ENCODE measurements at regions not wholly inside any gene's neighbourhood (a gene's known extent, or its start where the extent isn't known, plus 50 kb on each side); places are given as distances from the start of the nearest gene placed in this dataset.
"Not testable (repeated sequence)": the region's sequence is repeated elsewhere in the genome, so short reads cannot be mapped to it uniquely, and the experiment has no call there.

- in situ Hi-C loops (cut with HindIII; ENCODE audit: low pct_unique_long_range_greater_than_20kb, low sequenced_read_pairs), result no loop called here
- no peak for DNase-seq (ENCODE audit: low read depth)
Measured at GRCh38 chr15:98330258-98330657, 318.1 kb upstream of the IGF1R start.

GRCh38 chr15:98330692-98331435 is 317.5 kb upstream of the IGF1R start:
- DNase-seq (ENCODE audit: low read depth), result no peak
- in situ Hi-C loops (cut with HindIII; ENCODE audit: low pct_unique_long_range_greater_than_20kb, low sequenced_read_pairs), result no loop called here

DNA sequence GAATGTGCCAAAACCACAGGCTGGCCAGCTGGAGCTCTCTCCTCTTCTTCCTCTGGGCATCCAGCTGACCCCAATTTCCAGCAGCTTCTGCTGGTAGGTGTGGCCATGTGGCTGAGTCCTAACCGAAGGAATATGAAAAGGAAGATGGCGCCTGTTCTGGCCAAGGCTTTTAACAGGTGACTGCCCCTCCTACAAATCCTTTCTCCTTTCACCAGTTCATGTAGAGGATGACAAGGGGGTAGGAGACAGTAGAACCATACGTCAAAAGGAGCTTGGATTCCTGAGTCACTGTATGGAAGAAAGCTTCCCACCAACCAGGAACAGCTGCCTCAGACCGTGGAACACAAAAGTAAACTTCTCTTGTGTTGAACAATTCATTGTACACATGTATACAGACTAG is 316.7 kb upstream of the IGF1R start:
- DNase-seq (ENCODE audit: low read depth), result no peak
- in situ Hi-C loops (cut with HindIII; ENCODE audit: low pct_unique_long_range_greater_than_20kb, low sequenced_read_pairs), result no loop called here

DNA sequence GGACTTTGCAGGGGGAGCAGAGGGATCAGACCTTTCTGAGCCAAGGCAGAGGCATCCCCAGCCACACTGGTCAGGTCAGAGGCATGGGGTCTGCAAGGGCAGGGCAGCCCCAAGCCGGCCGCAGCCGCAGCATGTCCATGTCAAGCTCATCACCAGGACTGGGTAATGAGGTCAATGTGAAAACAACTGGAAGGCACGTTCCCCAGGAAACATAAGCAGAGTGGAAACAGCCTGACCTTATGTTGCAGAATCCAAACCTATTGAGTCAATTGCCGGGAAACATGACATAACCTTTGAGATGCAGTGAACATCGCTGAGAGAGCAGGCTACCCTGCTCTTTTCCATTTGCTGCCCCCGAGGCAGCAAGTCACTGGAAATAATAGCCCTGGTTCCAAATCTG is 315.1 kb upstream of the IGF1R start:
- in situ Hi-C loops (cut with HindIII; ENCODE audit: low pct_unique_long_range_greater_than_20kb, low sequenced_read_pairs), result no loop called here
- DNase-seq (ENCODE audit: low read depth), result no peak

DNA sequence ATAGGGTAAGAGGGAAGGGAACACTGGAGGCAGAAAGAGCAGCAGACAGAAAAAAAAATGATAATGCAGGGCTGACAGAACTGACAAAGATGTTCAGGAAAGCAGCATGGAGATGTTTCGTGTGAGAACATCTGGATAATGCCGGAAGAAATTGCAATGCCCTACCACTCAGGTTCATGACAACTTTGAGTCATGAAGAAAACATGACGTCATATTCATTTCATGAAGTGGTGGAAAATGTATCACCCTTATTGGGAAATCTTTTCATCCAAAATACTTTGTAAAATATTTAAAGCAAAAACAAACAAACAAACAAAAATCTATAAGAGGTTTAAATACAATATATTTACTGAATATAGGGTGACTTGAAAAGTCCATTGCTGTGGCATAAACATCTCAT is 305.4 kb upstream of the IGF1R start:
- in situ Hi-C loops (cut with HindIII; ENCODE audit: low pct_unique_long_range_greater_than_20kb, low sequenced_read_pairs), result no loop called here
- DNase-seq (ENCODE audit: low read depth), result no peak

DNA sequence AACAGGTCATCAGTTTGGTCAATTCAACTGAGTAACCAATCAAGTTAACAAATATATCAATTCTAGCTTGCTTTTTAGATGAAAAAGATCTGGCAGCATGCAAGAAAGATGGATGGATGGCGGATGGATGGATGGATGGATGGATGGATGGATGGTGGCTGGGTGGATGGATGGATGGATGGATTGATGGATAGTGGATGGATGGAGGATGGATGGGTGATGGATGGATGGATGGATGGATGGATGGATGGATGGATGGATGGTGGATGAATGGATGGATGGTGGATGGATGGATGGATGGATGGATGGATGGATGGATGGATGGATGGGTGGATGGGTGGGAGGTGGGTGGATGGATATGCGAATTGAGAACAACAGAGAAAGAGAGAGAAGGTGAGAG is 303.7 kb upstream of the IGF1R start:
- DNase-seq (ENCODE audit: low read depth), result no peak
- in situ Hi-C loops (cut with HindIII; ENCODE audit: low pct_unique_long_range_greater_than_20kb, low sequenced_read_pairs), result no loop called here

GRCh38 chr15:98347001-98347400 is 301.3 kb upstream of the IGF1R start:
- in situ Hi-C loops (cut with HindIII; ENCODE audit: low pct_unique_long_range_greater_than_20kb, low sequenced_read_pairs), result no loop called here

DNA sequence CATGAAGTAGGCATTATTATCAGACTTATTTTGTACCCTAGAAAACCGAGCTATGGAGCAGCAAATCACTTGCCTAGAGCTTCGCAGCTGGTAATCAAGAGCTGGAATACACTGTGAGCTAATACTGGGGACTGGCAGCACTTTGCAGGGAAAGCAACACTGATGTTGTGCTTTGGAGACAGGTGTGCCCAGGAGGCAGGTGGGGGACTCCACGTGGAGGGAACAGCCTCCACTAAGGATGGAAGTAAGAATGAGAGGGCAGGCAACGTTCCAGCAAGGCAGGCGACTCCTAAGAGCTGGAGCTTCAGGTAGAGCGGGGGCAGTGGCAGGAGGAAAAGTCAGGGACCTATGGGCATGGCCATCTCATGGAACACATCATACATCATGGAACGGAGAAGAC is 300.5 kb upstream of the IGF1R start:
- in situ Hi-C loops (cut with HindIII; ENCODE audit: low pct_unique_long_range_greater_than_20kb, low sequenced_read_pairs), result no loop called here
- no peak for DNase-seq (ENCODE audit: low read depth)

More at GRCh38 chr15:98347001-98347400, 301.3 kb upstream of the IGF1R start:
- no peak for DNase-seq (ENCODE audit: low read depth)

GRCh38 chr15:98350276-98350675 is 298.1 kb upstream of the IGF1R start:
- in situ Hi-C loops (cut with HindIII; ENCODE audit: low pct_unique_long_range_greater_than_20kb, low sequenced_read_pairs), result no loop called here
- no peak for DNase-seq (ENCODE audit: low read depth)

GRCh38 chr15:98358274-98358673 is 290.1 kb upstream of the IGF1R start:
- in situ Hi-C loops (cut with HindIII; ENCODE audit: low pct_unique_long_range_greater_than_20kb, low sequenced_read_pairs); DNase-seq (ENCODE audit: low read depth): not testable (repeated sequence)

DNA sequence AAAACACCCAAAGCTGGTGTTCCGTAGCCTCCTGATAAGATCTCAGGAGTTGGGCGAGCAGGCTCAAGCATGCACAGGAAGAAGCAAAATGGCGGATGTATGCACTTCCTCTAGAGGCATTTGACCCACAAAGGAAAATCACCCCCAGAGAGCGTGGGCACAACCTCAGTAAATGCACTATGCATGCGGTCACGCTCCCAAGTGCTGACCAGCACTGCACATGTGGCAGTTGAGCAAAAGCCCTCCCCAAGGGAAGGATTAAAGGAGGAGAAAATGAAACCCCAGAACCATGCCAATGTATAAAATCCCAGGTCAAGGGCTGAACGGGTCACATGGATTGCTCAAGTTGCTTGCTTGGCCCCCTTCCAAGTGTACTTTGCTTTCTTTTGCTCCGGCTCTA is 289.4 kb upstream of the IGF1R start:
- no peak for DNase-seq (ENCODE audit: low read depth)
- in situ Hi-C loops (cut with HindIII; ENCODE audit: low pct_unique_long_range_greater_than_20kb, low sequenced_read_pairs), result no loop called here

DNA sequence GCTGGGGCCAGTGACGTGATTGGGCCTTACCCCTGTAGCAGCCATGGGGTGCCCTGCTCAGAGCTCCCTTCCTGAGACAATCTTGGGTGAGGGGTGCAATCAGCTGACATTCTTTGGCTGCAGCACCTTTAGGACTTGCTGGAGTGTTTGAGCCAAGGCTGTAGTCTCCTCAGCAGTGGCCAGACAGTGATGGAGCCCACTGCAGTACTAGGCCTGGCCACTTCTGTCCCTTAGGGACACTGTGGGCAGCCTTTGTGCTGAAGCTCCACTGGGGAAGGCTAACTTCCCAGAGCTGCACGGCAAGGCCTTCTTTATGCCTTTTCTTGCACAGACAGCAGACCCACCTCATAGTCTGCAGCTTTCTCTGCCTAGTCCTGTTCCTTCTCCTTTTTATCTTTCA is 284.9 kb upstream of the IGF1R start:
- no peak for DNase-seq (ENCODE audit: low read depth)
- in situ Hi-C loops (cut with HindIII; ENCODE audit: low pct_unique_long_range_greater_than_20kb, low sequenced_read_pairs), result no loop called here

GRCh38 chr15:98363955-98364354 is 284.4 kb upstream of the IGF1R start:
- in situ Hi-C loops (cut with HindIII; ENCODE audit: low pct_unique_long_range_greater_than_20kb, low sequenced_read_pairs), result no loop called here
- no peak for DNase-seq (ENCODE audit: low read depth)

DNA sequence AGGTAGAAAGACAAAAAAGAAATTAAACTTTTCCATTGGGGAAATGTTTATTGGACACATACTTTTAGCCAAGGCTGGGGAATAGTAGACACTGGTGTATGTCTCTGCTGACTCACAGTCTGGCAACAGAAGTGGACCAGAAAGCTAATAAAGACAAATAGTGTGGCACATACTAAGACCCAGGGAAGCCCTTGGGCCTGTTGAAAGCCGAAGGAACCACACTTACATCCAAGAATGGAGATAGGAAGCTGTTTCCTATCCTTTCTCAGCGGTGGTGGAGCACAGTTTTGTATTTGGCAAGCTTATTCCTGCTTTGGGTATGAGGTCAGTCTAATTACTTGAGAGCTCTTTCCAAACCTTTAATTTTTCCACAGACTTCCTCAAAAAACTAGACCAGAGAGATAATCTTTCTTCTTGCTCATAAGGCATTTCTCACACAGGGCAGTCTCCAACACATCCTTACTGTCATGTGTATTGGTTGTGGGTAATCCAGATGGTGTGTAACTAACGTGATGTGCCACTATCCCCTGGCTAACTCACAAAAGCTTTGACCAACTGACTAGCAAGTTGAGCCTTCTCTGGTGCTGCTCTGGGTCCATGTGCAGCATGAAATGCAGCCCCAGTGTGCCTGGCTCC is 279.1 kb upstream of the IGF1R start:
- no peak for DNase-seq (ENCODE audit: low read depth)

GRCh38 chr15:98375513-98376340 is 272.6 kb upstream of the IGF1R start:
- in situ Hi-C loops (cut with HindIII; ENCODE audit: low pct_unique_long_range_greater_than_20kb, low sequenced_read_pairs), result no loop called here
- DNase-seq (ENCODE audit: low read depth), result no peak

More for the DNA sequence above, 279.1 kb upstream of the IGF1R start:
- in situ Hi-C loops (cut with HindIII; ENCODE audit: low pct_unique_long_range_greater_than_20kb, low sequenced_read_pairs), result no loop called here

DNA sequence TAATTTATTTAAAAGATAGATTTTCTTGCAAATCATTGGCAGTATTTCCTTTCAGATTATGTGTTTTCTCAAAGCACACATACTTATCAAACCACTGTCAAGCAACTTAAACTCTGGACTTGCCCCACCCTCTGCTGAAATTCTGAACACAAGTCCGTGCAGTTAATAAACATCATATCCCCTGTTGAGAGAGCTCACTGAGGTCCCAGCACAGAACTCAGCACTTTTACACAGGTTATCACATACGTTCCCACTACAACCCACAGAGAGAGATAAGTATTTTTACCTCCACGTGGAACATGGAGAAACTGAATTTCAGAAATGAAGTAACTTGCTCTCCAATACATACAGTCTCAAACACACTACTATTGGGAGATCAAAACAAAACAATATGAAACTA is 267.6 kb upstream of the IGF1R start:
- no peak for DNase-seq (ENCODE audit: low read depth)
- in situ Hi-C loops (cut with HindIII; ENCODE audit: low pct_unique_long_range_greater_than_20kb, low sequenced_read_pairs), result no loop called here

DNA sequence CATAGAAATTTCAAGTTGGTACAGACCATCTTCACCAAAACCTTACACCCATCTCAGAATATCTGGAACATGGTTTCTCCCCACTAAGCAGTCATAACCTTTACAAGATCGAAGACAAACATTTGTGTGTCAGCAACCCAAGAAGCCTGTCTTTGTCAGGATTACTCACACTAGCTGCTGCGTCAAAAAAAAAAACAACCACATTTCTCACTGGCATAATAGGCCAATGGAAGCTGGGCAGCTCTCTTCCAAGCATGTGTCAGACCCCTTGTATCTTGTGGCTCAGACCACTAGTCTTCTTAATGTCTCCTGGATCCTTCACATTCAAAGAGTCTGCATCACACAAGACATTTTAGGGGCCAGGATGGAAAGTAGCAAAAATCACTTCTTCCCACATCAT is 266.9 kb upstream of the IGF1R start:
- no peak for DNase-seq (ENCODE audit: low read depth)
- in situ Hi-C loops (cut with HindIII; ENCODE audit: low pct_unique_long_range_greater_than_20kb, low sequenced_read_pairs), result no loop called here

DNA sequence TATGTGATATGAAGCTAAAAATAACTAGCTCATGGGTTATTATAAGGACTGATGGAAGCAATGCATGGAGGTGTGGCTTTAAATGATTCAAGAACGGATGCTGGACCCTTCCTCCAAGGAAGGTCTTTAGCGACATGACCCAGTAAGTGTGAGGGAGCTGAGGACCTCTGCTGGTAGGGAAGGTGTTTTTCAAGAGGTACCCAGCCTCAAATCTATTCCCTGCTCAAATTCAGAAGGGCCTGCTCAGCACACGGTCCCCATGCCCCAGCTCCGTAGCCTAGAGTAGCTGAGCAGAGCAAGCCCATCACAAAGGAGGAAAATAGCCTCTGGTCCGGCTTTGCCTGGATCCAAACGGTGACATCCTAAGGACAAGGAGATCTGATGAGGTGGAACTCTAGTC is 266.2 kb upstream of the IGF1R start:
- in situ Hi-C loops (cut with HindIII; ENCODE audit: low pct_unique_long_range_greater_than_20kb, low sequenced_read_pairs), result no loop called here
- DNase-seq (ENCODE audit: low read depth), result no peak

DNA sequence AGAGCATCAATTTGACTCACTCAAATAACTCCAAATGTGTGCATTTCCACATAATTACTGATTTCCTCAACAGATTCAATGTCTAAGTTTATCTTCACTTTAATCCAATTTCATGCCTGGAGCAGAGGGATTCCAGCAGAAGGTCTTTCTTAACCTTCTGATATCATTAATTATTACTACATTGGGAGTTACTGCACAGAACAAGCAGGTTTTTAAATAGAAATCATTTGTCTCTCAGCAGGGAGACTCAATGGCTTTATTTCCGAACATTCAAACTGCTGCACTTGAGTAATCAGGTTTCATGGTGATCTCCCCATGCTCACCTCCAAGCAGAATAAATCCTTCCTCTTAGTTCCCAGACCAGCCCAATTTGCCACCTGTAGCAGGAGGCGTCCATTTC is 264.8 kb upstream of the IGF1R start:
- in situ Hi-C loops (cut with HindIII; ENCODE audit: low pct_unique_long_range_greater_than_20kb, low sequenced_read_pairs), result no loop called here
- DNase-seq (ENCODE audit: low read depth), result no peak
